Bronchial epithelial cell (primary cell): ENCODE measurements at regions not wholly inside any gene's neighbourhood (a gene's known extent, or its start where the extent isn't known, plus 50 kb on each side); places are given as distances from the start of the nearest gene placed in this dataset.
"Not testable (repeated sequence)": the region's sequence is repeated elsewhere in the genome, so short reads cannot be mapped to it uniquely, and the experiment has no call there.

ENCODE experiments used
- DNase-seq: peaks from one replicate; pipeline ENCODE4 v3.0.0-alpha.2; 2010; ENCODE audit warnings: low read depth
- FAIRE-seq: peaks from 2 replicates; lab custom pipeline; 2011; peaks lifted over from hg19 to GRCh38; lab: Jason Lieb, UNC
- H3K27me3 ChIP-seq: 2 replicates; pipeline ENCODE4 v1.5.1; 2011; ENCODE audit warnings: low read length; ENCODE audit not compliant: control insufficient read depth, insufficient read depth
- H3K36me3 ChIP-seq: 2 replicates; pipeline ENCODE4 v1.5.1; 2011; ENCODE audit warnings: low read length; ENCODE audit not compliant: control insufficient read depth, insufficient read depth
- H3K4me3 ChIP-seq: 2 replicates; pipeline ENCODE4 v1.5.1; 2011; ENCODE audit warnings: mild to moderate bottlenecking, low read depth, low read length, control low read depth

GRCh38 chr3:195985348-195985920, 77.1 kb upstream of the TNK2 start:
- H3K4me3 ChIP-seq, H3K27me3 ChIP-seq, FAIRE-seq, DNase-seq, H3K36me3 ChIP-seq: not testable (repeated sequence)

DNA sequence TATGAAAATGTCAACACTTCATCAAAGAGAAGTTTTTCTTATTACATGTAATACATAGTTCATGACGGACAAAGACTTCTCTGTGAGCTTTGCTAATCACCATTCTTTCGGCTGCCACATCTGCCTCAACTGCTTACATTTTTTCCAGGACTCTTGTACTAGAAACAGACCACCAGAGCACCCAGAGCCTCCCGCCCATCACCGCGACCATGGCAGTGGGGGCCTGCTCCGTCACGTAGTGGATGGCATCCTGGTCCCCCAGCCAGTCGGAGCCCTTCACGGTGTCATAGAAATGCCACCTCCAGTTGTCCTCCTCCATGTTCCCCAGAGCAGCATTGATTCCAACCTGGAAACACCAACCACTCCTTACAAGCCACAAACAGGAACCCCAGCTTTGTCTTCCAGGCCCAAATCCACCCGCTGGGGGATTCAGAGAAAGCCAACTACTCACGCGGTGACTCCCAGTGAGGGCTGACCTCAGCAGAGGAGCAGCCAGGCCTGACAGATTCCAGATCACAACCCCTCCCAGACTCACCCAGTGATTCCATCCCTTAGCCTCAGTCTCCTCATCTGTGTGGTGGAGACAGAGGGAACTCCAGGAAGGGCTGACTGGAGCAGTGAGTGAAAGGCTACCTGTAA, 76.2 kb upstream of the TNK2 start:
- not testable (repeated sequence) for H3K36me3 ChIP-seq, FAIRE-seq, DNase-seq

GRCh38 chr3:195983880-195984279, 75.5 kb upstream of the TNK2 start:
- H3K27me3 ChIP-seq, FAIRE-seq, H3K36me3 ChIP-seq, H3K4me3 ChIP-seq: not testable (repeated sequence)
- peak; percentile 36 for DNase-seq

More for the DNA sequence above, 76.2 kb upstream of the TNK2 start:
- not testable (repeated sequence) for H3K4me3 ChIP-seq, H3K27me3 ChIP-seq

- not testable (repeated sequence) for FAIRE-seq, DNase-seq, H3K27me3 ChIP-seq, H3K4me3 ChIP-seq, H3K36me3 ChIP-seq
Observed at GRCh38 chr3:195982754-195983153, 74.4 kb upstream of the TNK2 start.

DNA sequence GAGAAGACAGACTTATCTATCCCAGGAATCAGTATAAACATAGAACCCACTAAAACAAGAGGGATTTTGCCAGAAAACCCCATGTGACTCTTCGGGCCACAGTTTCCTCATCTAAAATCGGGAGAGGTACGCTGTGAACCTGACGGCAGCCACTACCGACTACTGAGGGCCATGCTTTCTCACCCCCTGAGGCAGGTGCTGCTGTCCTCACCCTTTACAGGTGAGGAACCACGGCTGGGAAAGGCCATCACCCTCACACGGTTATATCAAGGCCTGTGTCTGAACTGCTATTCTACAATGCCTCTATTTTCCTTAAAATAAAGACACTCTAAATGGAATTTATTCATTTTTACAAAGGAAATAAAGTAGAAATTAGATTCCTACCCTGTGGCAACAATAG, 73.4 kb upstream of the TNK2 start:
- H3K36me3 ChIP-seq, FAIRE-seq, DNase-seq, H3K27me3 ChIP-seq, H3K4me3 ChIP-seq: not testable (repeated sequence)

DNA sequence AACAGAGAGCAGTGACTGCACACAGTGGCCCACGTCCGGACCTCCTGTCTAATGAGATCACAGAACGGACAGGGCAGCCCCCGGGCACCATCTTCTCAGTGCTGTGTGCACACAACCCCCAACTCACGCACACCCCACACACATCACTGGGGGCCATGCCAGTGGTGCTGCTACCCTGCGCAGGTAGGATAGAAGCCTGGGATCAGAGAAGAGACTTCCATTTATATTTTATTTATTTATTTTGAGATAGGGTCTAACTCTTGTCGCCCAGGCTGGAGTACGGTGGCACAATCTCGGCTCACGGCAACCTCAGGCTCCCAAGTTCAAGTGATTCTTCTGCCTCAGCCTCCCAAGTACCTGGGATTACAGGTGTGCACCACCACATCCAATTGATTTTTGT, 71.5 kb upstream of the TNK2 start:
- H3K27me3 ChIP-seq, FAIRE-seq, H3K4me3 ChIP-seq, DNase-seq: not testable (repeated sequence)
- peaks cover 11% of the 10 kb centered on the region for H3K36me3 ChIP-seq

DNA sequence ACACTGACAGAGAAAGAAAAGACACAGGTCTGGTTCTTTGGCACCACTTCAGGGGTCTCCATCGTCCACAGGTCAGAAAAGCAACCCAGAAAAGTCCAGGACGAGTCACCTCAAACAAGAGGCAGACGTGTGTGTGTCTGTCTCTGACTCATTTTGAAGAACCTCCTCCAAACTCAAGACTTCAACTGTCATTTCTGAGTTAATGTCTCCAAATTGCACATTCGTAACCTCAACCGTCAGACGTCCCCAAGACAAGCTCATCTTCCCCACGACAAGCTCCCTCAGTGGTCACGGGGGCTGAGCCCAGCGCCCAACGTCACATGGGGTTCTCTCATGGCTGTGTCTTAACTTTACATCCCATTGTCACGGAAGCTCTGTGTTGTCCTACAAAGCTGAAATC, 70.2 kb upstream of the TNK2 start:
- FAIRE-seq = peak; percentile 81

DNA sequence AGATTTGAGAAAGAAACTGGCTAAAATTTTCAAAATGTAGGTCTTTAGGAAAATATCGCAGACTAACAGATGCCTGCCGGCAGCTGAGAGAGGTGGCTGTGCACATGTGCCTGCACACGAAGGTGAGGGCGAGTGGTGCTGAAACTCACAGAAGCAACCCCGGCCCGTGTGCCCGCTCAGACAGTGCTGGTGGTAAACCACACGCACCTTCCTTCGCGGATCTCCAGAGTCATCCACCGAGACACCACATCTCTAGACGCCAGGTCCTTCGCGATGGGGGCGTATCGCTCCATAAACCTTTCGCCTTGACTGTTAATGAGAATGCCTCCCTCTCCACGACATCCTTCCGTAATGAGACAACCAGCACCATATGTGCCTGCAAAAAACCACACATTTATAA, 68.5 kb upstream of the TNK2 start:
- not testable (repeated sequence) for DNase-seq, FAIRE-seq, H3K27me3 ChIP-seq, H3K4me3 ChIP-seq, H3K36me3 ChIP-seq

More for the DNA sequence above, 70.2 kb upstream of the TNK2 start:
- DNase-seq, H3K27me3 ChIP-seq, H3K4me3 ChIP-seq: not testable (repeated sequence)
- H3K36me3 ChIP-seq = peaks cover 13% of the 10 kb centered on the region

- not testable (repeated sequence) for H3K27me3 ChIP-seq, FAIRE-seq, H3K4me3 ChIP-seq, H3K36me3 ChIP-seq, DNase-seq
Observed at GRCh38 chr3:195974281-195974680, 65.9 kb upstream of the TNK2 start.

- H3K27me3 ChIP-seq, H3K4me3 ChIP-seq, H3K36me3 ChIP-seq, DNase-seq, FAIRE-seq: not testable (repeated sequence)
Observed at GRCh38 chr3:195970873-195971272, 62.5 kb upstream of the TNK2 start.

- DNase-seq, H3K36me3 ChIP-seq, H3K27me3 ChIP-seq, H3K4me3 ChIP-seq: not testable (repeated sequence)
- FAIRE-seq = peak; percentile 75
Observed at GRCh38 chr3:195969838-195970776, 61.8 kb upstream of the TNK2 start.

GRCh38 chr3:195969341-195969740, 61.0 kb upstream of the TNK2 start:
- FAIRE-seq, H3K36me3 ChIP-seq, H3K4me3 ChIP-seq, DNase-seq, H3K27me3 ChIP-seq: not testable (repeated sequence)

GRCh38 chr3:195968104-195968503, 59.8 kb upstream of the TNK2 start:
- FAIRE-seq, H3K4me3 ChIP-seq, H3K36me3 ChIP-seq, DNase-seq, H3K27me3 ChIP-seq: not testable (repeated sequence)

- FAIRE-seq, DNase-seq: not testable (repeated sequence)
- peaks cover 10% of the 10 kb centered on the region for H3K36me3 ChIP-seq
Observed at GRCh38 chr3:195967387-195967720, 59.0 kb upstream of the TNK2 start.

More at GRCh38 chr3:195967387-195967720, 59.0 kb upstream of the TNK2 start:
- H3K4me3 ChIP-seq, H3K27me3 ChIP-seq: not testable (repeated sequence)
